Keratinocyte (primary cell): ENCODE measurements at regions not wholly inside any gene's neighbourhood (a gene's known extent, or its start where the extent isn't known, plus 50 kb on each side); places are given as distances from the start of the nearest gene placed in this dataset.

Experiments
- DNase-seq: peaks from one replicate; pipeline ENCODE4 v3.0.0-alpha.2; 2011; ENCODE audit warnings: low read depth, missing footprints, low spot score
- FAIRE-seq: peaks from 2 replicates; lab custom pipeline; 2011; peaks lifted over from hg19 to GRCh38; lab: Jason Lieb, UNC
- H2AFZ ChIP-seq: 2 replicates; pipeline ENCODE4 v1.6.0; 2012; ENCODE audit warnings: low read length, control low read depth, inconsistent platforms; ENCODE audit not compliant: control insufficient read depth
- H3K27ac ChIP-seq: 2 replicates; pipeline ENCODE4 v1.5.1; 2011; ENCODE audit warnings: low read length; ENCODE audit not compliant: control insufficient read depth, insufficient read depth
- H3K27me3 ChIP-seq: 3 replicates; pipeline ENCODE4 v1.6.0; 2011; ENCODE audit warnings: low read length; ENCODE audit not compliant: control insufficient read depth, insufficient read depth; ENCODE audit errors: extremely low read depth
- H3K36me3 ChIP-seq, 2 experiments: 2 replicates in 1 of 2; 3 replicates in 1 of 2; pipeline ENCODE4 v1.5.1; 2011; ENCODE audit warnings: low read length in 2 of 2, mild to moderate bottlenecking in 1 of 2; ENCODE audit not compliant: control insufficient read depth in 2 of 2, insufficient read depth in 2 of 2; ENCODE audit errors: extremely low read depth in 1 of 2
- H3K4me1 ChIP-seq: 3 replicates; pipeline ENCODE4 v1.5.1; 2011; ENCODE audit warnings: low read length; ENCODE audit not compliant: control insufficient read depth, insufficient read depth; ENCODE audit errors: extremely low read depth
- H3K4me2 ChIP-seq: 3 replicates; pipeline ENCODE4 v1.6.0; 2011; ENCODE audit warnings: low read depth, low read length; ENCODE audit not compliant: control insufficient read depth, insufficient read depth; ENCODE audit errors: extremely low read depth
- H3K4me3 ChIP-seq, 3 experiments: fragments of 200-600 bp in 1 of 3; sonication (generic) in 1 of 3; 2 replicates in 2 of 3; 3 replicates in 1 of 3; pipeline ENCODE4 v1.5.1; 2011 to 2016; ENCODE audit warnings: low read length in 3 of 3, mild to moderate bottlenecking in 3 of 3, control low read depth in 2 of 3, inconsistent platforms in 1 of 3, low read depth in 1 of 3, mixed read lengths in 1 of 3, mixed run types in 1 of 3, moderate library complexity in 1 of 3; ENCODE audit not compliant: control insufficient read depth in 2 of 3, insufficient read depth in 2 of 3; ENCODE audit errors: extremely low read depth in 1 of 3
- H3K79me2 ChIP-seq: 2 replicates; pipeline ENCODE4 v1.6.0; 2012; ENCODE audit warnings: low read length; ENCODE audit not compliant: control insufficient read depth, insufficient read depth
- H3K9ac ChIP-seq: 3 replicates; pipeline ENCODE4 v1.6.0; 2011; ENCODE audit warnings: low read length; ENCODE audit not compliant: control insufficient read depth, insufficient read depth; ENCODE audit errors: extremely low read depth
- H3K9me1 ChIP-seq: 3 replicates; pipeline ENCODE4 v1.6.0; 2011; ENCODE audit warnings: low read length; ENCODE audit not compliant: control insufficient read depth, insufficient read depth; ENCODE audit errors: extremely low read depth
- H3K9me3 ChIP-seq: 2 replicates; pipeline ENCODE4 v1.5.1; 2012; ENCODE audit warnings: low read depth, low read length; ENCODE audit not compliant: control insufficient read depth
- H4K20me1 ChIP-seq: 3 replicates; pipeline ENCODE4 v1.6.0; 2011; ENCODE audit warnings: low read length; ENCODE audit not compliant: control insufficient read depth, insufficient read depth; ENCODE audit errors: extremely low read depth
- EZH2 ChIP-seq: IDR thresholded peaks from one replicate; pipeline ENCODE4 v1.6.1; 2012; ENCODE audit warnings: inconsistent platforms, mild to moderate bottlenecking, low read length, moderate library complexity
- dilution Hi-C: fragments of 300-500 bp; cut with MboI; formaldehyde crosslinking; loops from one replicate; pipeline ENCODE4 v1.7.0; 2020; ENCODE audit warnings: low sequenced_read_pairs; ENCODE audit not compliant: extremely low pct_ligation_motif_present
- TF ChIP-seq, protein P1 (sequence below), 3 experiments: IDR thresholded peaks in 1 of 3; conservative IDR thresholded peaks in 1 of 3; optimal IDR thresholded peaks in 1 of 3; 2 replicates in 2 of 3; 3 replicates in 1 of 3; pipeline versions ENCODE3 to v1.5.1; 2011; ENCODE audit warnings: low read length in 3 of 3, mild to moderate bottlenecking in 3 of 3, moderate library complexity in 2 of 3, control low read depth in 1 of 3, inconsistent platforms in 1 of 3; ENCODE audit not compliant: insufficient read depth in 2 of 3; ENCODE audit errors: extremely low read depth in 1 of 3

DNA sequence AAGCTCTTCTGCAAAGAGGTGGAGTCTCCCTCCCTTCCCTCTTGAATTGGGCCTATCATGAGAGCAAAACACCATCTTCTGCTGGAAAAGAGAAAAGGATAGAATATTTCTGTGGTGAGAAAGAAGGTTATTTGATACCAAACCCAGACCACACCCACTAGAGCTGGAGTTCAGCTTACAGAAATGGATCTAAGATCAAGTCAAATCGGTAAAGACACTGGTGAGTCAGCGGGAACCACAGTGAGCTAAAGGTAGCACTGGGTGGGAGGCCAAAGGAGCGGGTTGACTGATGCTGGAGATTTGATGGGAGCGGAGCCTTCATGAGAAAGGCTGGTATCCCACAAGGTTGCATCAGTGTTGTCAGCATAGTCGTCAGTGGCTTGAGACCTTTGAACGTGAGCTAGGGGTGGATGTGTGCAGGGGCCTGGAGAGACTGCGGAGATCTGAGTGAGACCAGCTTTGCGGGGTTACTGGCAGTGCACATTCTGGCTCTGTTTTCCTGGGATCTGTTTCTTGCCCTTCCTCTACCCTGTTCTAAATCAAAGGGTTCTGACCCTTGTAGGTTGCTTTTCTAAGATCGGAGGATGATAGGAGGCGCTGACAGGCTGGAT lies 106.4 kb upstream of the SCOC start:
- dilution Hi-C loops = no loop called here
- no peak overlapping the region for H3K9ac ChIP-seq
- DNase-seq = no peak
- H3K4me3 ChIP-seq = no peak overlapping the region
- no peak overlapping the region for H3K27ac ChIP-seq
- no peaks in the 10 kb centered on the region for H4K20me1 ChIP-seq
- no peak for FAIRE-seq
- H3K9me1 ChIP-seq = no peaks in the 10 kb centered on the region
- peaks cover 2% of the 10 kb centered on the region for H3K9me3 ChIP-seq
- H2AFZ ChIP-seq = no peak overlapping the region
- no peak overlapping the region for H3K4me2 ChIP-seq
- no peaks in the 10 kb centered on the region for H3K79me2 ChIP-seq
- no peaks in the 10 kb centered on the region for H3K36me3 ChIP-seq
- TF ChIP-seq EZH2 = no peak
- TF ChIP-seq, protein P1, sequence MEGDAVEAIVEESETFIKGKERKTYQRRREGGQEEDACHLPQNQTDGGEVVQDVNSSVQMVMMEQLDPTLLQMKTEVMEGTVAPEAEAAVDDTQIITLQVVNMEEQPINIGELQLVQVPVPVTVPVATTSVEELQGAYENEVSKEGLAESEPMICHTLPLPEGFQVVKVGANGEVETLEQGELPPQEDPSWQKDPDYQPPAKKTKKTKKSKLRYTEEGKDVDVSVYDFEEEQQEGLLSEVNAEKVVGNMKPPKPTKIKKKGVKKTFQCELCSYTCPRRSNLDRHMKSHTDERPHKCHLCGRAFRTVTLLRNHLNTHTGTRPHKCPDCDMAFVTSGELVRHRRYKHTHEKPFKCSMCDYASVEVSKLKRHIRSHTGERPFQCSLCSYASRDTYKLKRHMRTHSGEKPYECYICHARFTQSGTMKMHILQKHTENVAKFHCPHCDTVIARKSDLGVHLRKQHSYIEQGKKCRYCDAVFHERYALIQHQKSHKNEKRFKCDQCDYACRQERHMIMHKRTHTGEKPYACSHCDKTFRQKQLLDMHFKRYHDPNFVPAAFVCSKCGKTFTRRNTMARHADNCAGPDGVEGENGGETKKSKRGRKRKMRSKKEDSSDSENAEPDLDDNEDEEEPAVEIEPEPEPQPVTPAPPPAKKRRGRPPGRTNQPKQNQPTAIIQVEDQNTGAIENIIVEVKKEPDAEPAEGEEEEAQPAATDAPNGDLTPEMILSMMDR (optimal IDR thresholded peaks at IDR 0.05 in 1 of 3, IDR thresholded peaks at IDR 0.05 in 1 of 3, conservative IDR thresholded peaks at IDR 0.05 in 1 of 3; ENCODE audit: extremely low read depth in 1 of 3, insufficient read depth in 2 of 3, low read length in 3 of 3) = no peak
- peaks cover 5% of the 10 kb centered on the region for H3K4me1 ChIP-seq
- H3K27me3 ChIP-seq = no peaks in the 10 kb centered on the region

DNA sequence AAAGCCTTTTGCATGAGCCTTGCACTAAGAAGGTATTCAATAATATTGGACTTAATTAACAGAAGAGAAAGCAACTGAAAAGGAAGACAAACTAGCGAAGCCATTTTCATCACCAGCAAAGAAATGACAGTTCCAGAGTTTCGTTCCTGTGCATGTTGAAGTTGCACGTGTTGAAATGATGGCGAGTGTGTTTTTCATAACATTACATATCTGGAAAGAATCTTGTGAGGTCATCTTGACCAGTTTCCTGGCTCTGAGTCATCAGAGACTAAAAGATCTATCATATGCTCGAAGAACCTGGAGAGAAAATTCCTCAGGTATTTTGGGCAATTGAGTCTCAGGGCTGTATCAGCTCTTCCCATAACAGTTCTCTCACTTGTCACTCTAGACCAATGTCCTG lies 106.2 kb upstream of the MAML3 start:
- TF ChIP-seq EZH2 = no peak
- TF ChIP-seq, protein P1 (optimal IDR thresholded peaks at IDR 0.05 in 1 of 3, IDR thresholded peaks at IDR 0.05 in 1 of 3, conservative IDR thresholded peaks at IDR 0.05 in 1 of 3; ENCODE audit: extremely low read depth in 1 of 3, insufficient read depth in 2 of 3, low read length in 3 of 3) = no peak
- Histone ChIP-seq H3K36me3 (no peaks in the 10 kb centered on the region), H3K9me1 (no peaks in the 10 kb centered on the region), H3K27ac (no peak overlapping the region), H3K4me3 (no peak overlapping the region), H3K4me1 (peaks cover 13% of the 10 kb centered on the region), H3K4me2 (no peak overlapping the region), H4K20me1 (no peaks in the 10 kb centered on the region), H3K79me2 (no peaks in the 10 kb centered on the region), H3K9ac (no peak overlapping the region), H3K27me3 (no peaks in the 10 kb centered on the region), H2AFZ (no peak overlapping the region), H3K9me3 (no peaks in the 10 kb centered on the region)
- DNase-seq (peak; percentile 28), FAIRE-seq (peak; percentile 68)
- dilution Hi-C loops = no loop called here
